Fibroblast of villous mesenchyme (primary cell): ENCODE measurements at regions not wholly inside any gene's neighbourhood (a gene's known extent, or its start where the extent isn't known, plus 50 kb on each side); places are given as distances from the start of the nearest gene placed in this dataset.

Experiments used
- DNase-seq: peaks from one replicate; pipeline ENCODE4 v3.0.0-alpha.2; 2010; ENCODE audit warnings: low read depth
- H3K4me3 ChIP-seq: 2 replicates; pipeline ENCODE4 v1.5.1; 2011; ENCODE audit warnings: low read depth, mild to moderate bottlenecking, low read length
- CTCF ChIP-seq: IDR thresholded peaks from 2 replicates; pipeline ENCODE4 v1.5.1; 2012; ENCODE audit warnings: low read depth, mild to moderate bottlenecking, low read length; ENCODE audit not compliant: insufficient read depth

GRCh38 chr21:41677671-41678015 is 89.2 kb downstream of the RIPK4 start:
- no peak for DNase-seq
- H3K4me3 ChIP-seq: no peak overlapping the region
- TF ChIP-seq CTCF: no peak

GRCh38 chr21:41676198-41676597 is 90.7 kb downstream of the RIPK4 start:
- DNase-seq: no peak
- no peak overlapping the region for H3K4me3 ChIP-seq
- TF ChIP-seq CTCF: no peak

- DNase-seq: no peak
Measured at GRCh38 chr21:41675574-41675973, 91.3 kb downstream of the RIPK4 start.

GRCh38 chr21:41674402-41674801 is 92.5 kb downstream of the RIPK4 start:
- DNase-seq: no peak
- no peak for TF ChIP-seq CTCF
- no peak overlapping the region for H3K4me3 ChIP-seq

More at GRCh38 chr21:41675574-41675973, 91.3 kb downstream of the RIPK4 start:
- TF ChIP-seq CTCF: no peak
- H3K4me3 ChIP-seq: no peak overlapping the region

GRCh38 chr21:41673596-41674335 is 93.1 kb downstream of the RIPK4 start:
- no peak for TF ChIP-seq CTCF
- no peak for DNase-seq
- H3K4me3 ChIP-seq: no peak overlapping the region

- H3K4me3 ChIP-seq: no peak overlapping the region
- no peak for DNase-seq
- TF ChIP-seq CTCF: no peak
Measured at GRCh38 chr21:41673071-41673470, 93.8 kb downstream of the RIPK4 start.

- no peak overlapping the region for H3K4me3 ChIP-seq
- DNase-seq: no peak
- TF ChIP-seq CTCF: no peak
Measured at GRCh38 chr21:41672543-41672915, 94.3 kb downstream of the RIPK4 start.
